MM.1S (cell line): ENCODE measurements at regions not wholly inside any gene's neighbourhood (a gene's known extent, or its start where the extent isn't known, plus 50 kb on each side); places are given as distances from the start of the nearest gene placed in this dataset.

Source experiments
- DNase-seq: peaks from one replicate; pipeline ENCODE4 v3.0.0-alpha.2; 2015
- H2AFZ ChIP-seq: fragments of 300-600 bp; sonication (generic); 2 replicates; pipeline ENCODE4 v1.6.0; 2016; ENCODE audit warnings: antibody characterized with exemption, low read length
- H3F3A ChIP-seq: fragments of 300-600 bp; sonication (generic); 2 replicates; pipeline ENCODE4 v1.6.1; 2016; ENCODE audit warnings: mild to moderate bottlenecking, antibody characterized with exemption, low read length, moderate library complexity, mixed read lengths; ENCODE audit not compliant: insufficient read depth
- H3K27ac ChIP-seq: fragments of 300-600 bp; sonication (generic); 2 replicates; pipeline ENCODE4 v1.5.1; 2016; ENCODE audit warnings: mild to moderate bottlenecking, low read length
- H3K27me3 ChIP-seq: fragments of 300-600 bp; sonication (generic); replicated peaks from 2 replicates; pipeline ENCODE4 v1.6.0; 2016; ENCODE audit warnings: low read length; ENCODE audit not compliant: insufficient read depth
- H3K36me3 ChIP-seq: fragments of 300-600 bp; sonication (generic); replicated peaks from 2 replicates; pipeline ENCODE4 v1.6.1; 2016; ENCODE audit warnings: mild to moderate bottlenecking, low read length, mixed read lengths; ENCODE audit not compliant: insufficient read depth
- H3K4me1 ChIP-seq: fragments of 300-600 bp; sonication (generic); 2 replicates; pipeline ENCODE4 v1.6.1; 2016; ENCODE audit warnings: low read length, mixed read lengths
- H3K4me2 ChIP-seq: fragments of 300-600 bp; sonication (generic); 2 replicates; pipeline ENCODE4 v1.6.0; 2016; ENCODE audit warnings: low read depth, low read length
- H3K4me3 ChIP-seq: fragments of 300-600 bp; sonication (generic); 2 replicates; pipeline ENCODE4 v1.5.1; 2016; ENCODE audit warnings: low read length, mixed read lengths
- H3K79me2 ChIP-seq: fragments of 300-600 bp; sonication (generic); 2 replicates; pipeline ENCODE4 v1.6.1; 2016; ENCODE audit warnings: mixed run types, low read length, mixed read lengths
- H3K9ac ChIP-seq: fragments of 300-600 bp; sonication (generic); 2 replicates; pipeline ENCODE4 v1.6.1; 2016; ENCODE audit warnings: low read length, mixed read lengths
- H3K9me2 ChIP-seq: fragments of 300-600 bp; sonication (generic); replicated peaks from 2 replicates; pipeline ENCODE4 v1.6.1; 2016; ENCODE audit warnings: mild to moderate bottlenecking, low read length, mixed read lengths; ENCODE audit not compliant: insufficient read depth
- H3K9me3 ChIP-seq: fragments of 300-600 bp; sonication (generic); replicated peaks from 2 replicates; pipeline ENCODE4 v1.6.1; 2016; ENCODE audit warnings: mild to moderate bottlenecking, low read length, mixed read lengths; ENCODE audit not compliant: insufficient read depth
- H4K20me1 ChIP-seq: fragments of 300-600 bp; sonication (generic); 2 replicates; pipeline ENCODE4 v1.6.1; 2016; ENCODE audit warnings: mild to moderate bottlenecking, low read length, moderate library complexity, mixed read lengths; ENCODE audit not compliant: insufficient read depth
- EZH2 ChIP-seq: fragments of 300-600 bp; sonication (generic); optimal IDR thresholded peaks from 2 replicates; pipeline ENCODE3; 2017; ENCODE audit warnings: low read depth, mild to moderate bottlenecking, antibody characterized with exemption, low read length, mixed read lengths
- EZH2phosphoT487 ChIP-seq: fragments of 300-600 bp; sonication (generic); IDR thresholded peaks from 2 replicates; pipeline ENCODE4 v1.6.1; 2018; ENCODE audit warnings: antibody characterized with exemption, low read length
- TF ChIP-seq, protein P1 (sequence below): fragments of 300-600 bp; sonication (generic); IDR thresholded peaks from 2 replicates; pipeline ENCODE4 v1.5.1; 2016; ENCODE audit warnings: antibody characterized with exemption, low read length, mixed read lengths

DNA sequence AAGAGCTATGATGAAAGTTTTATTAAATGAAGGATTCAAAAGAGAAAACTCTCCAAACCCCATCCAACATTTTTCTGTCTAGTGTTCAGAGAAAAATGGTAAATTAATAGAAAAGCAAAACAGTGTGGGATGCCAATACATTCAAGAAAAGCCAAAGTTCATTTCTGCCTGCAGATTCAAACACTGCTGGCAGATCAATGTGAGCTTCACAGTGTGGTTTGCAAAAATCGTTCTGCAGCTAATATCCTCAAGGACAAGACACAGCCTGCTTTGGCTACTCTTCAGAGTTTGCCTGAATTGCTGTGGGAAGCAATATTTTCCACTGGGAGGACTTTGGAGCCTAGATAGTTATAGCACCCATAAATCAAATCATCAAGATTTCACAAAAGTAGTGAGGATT lies 619.9 kb upstream of the SUCLG2 start:
- no peaks in the 10 kb centered on the region for H4K20me1 ChIP-seq
- H3K9me2 ChIP-seq, result no peaks in the 10 kb centered on the region
- DNase-seq, result no peak
- no peak overlapping the region for H3K27ac ChIP-seq
- TF ChIP-seq, protein P1, sequence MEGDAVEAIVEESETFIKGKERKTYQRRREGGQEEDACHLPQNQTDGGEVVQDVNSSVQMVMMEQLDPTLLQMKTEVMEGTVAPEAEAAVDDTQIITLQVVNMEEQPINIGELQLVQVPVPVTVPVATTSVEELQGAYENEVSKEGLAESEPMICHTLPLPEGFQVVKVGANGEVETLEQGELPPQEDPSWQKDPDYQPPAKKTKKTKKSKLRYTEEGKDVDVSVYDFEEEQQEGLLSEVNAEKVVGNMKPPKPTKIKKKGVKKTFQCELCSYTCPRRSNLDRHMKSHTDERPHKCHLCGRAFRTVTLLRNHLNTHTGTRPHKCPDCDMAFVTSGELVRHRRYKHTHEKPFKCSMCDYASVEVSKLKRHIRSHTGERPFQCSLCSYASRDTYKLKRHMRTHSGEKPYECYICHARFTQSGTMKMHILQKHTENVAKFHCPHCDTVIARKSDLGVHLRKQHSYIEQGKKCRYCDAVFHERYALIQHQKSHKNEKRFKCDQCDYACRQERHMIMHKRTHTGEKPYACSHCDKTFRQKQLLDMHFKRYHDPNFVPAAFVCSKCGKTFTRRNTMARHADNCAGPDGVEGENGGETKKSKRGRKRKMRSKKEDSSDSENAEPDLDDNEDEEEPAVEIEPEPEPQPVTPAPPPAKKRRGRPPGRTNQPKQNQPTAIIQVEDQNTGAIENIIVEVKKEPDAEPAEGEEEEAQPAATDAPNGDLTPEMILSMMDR, result no peak
- TF ChIP-seq EZH2phosphoT487 (no peak), EZH2 (no peak)
- no peaks in the 10 kb centered on the region for H3K27me3 ChIP-seq
- no peak overlapping the region for H2AFZ ChIP-seq
- H3F3A ChIP-seq, result no peaks in the 10 kb centered on the region
- H3K4me3 ChIP-seq, result no peak overlapping the region
- no peaks in the 10 kb centered on the region for H3K36me3 ChIP-seq
- no peak overlapping the region for H3K4me2 ChIP-seq
- H3K4me1 ChIP-seq, result no peaks in the 10 kb centered on the region
- H3K9me3 ChIP-seq, result no peaks in the 10 kb centered on the region
- no peaks in the 10 kb centered on the region for H3K79me2 ChIP-seq
- H3K9ac ChIP-seq, result no peak overlapping the region

- H3K27me3 ChIP-seq, result no peaks in the 10 kb centered on the region
- no peaks in the 10 kb centered on the region for H3K4me1 ChIP-seq
- H3K9me3 ChIP-seq, result no peaks in the 10 kb centered on the region
- no peak overlapping the region for H3K4me3 ChIP-seq
- no peak for DNase-seq
- no peak overlapping the region for H3K27ac ChIP-seq
- no peaks in the 10 kb centered on the region for H3F3A ChIP-seq
- H3K79me2 ChIP-seq, result no peaks in the 10 kb centered on the region
- H2AFZ ChIP-seq, result no peak overlapping the region
- no peaks in the 10 kb centered on the region for H3K36me3 ChIP-seq
- no peaks in the 10 kb centered on the region for H4K20me1 ChIP-seq
- no peak for TF ChIP-seq EZH2
- TF ChIP-seq, protein P1, result no peak
- no peak for TF ChIP-seq EZH2phosphoT487
- no peak overlapping the region for H3K4me2 ChIP-seq
- H3K9me2 ChIP-seq, result no peaks in the 10 kb centered on the region
- H3K9ac ChIP-seq, result no peak overlapping the region
Observed at GRCh38 chr3:68271145-68271544, 616.7 kb upstream of the SUCLG2 start.

DNA sequence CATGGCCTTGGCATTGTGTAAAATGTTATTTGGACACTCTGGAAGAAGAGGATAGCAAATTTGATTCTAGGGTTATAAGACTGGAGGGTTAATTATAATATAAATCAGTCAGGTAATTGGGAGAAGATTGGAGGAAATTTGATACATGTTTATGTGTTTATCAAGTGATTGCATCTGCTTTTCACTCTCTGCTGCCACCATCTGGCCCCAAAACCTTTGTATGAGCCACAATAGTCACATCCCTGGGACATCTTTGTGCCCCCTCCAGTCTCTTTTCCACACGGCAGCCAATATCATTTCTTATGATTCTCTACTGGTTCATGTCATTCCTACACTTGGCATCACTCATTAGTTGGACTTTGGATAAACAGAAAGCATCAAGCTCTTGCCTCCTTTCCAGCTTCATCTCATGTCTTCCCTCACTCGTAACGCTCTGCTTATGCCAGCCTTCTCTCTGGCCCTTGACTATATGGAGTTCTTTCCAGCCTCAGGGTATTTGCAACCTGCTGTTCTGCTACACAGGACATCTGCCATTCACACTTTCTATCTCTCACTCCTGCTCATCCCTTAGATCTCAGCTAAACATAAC lies 602.3 kb upstream of the SUCLG2 start:
- Histone ChIP-seq H3K27me3 (no peaks in the 10 kb centered on the region), H3K36me3 (no peaks in the 10 kb centered on the region), H3K4me2 (no peak overlapping the region), H3K9me2 (no peaks in the 10 kb centered on the region), H4K20me1 (no peaks in the 10 kb centered on the region), H3K9ac (no peak overlapping the region), H3K4me1 (no peaks in the 10 kb centered on the region), H3K79me2 (no peaks in the 10 kb centered on the region), H3K27ac (no peak overlapping the region), H2AFZ (no peak overlapping the region), H3K9me3 (no peaks in the 10 kb centered on the region), H3K4me3 (no peak overlapping the region), H3F3A (no peaks in the 10 kb centered on the region)
- TF ChIP-seq, protein P1, result peak; percentile 41
- no peak for TF ChIP-seq EZH2phosphoT487
- DNase-seq, result no peak
